IPS DF 4.7 (cell line): ENCODE measurements at regions not wholly inside any gene's neighbourhood (a gene's known extent, or its start where the extent isn't known, plus 50 kb on each side); places are given as distances from the start of the nearest gene placed in this dataset.
A peak's percentile ranks its signal among the peaks of the same experiment; 100 is the strongest.
"Not testable (repeated sequence)": the region's sequence is repeated elsewhere in the genome, so short reads cannot be mapped to it uniquely, and the experiment has no call there.

Experiments used
- DNase-seq: peaks from one replicate; pipeline ENCODE4 v3.0.0-alpha.2; 2013; ENCODE audit warnings: low spot score; ENCODE audit errors: extremely low read depth

- no peak for DNase-seq
Observed at GRCh38 chr13:70795484-70795883, 687.2 kb upstream of the KLHL1 start.

GRCh38 chr13:70792121-70792520 is 683.9 kb upstream of the KLHL1 start:
- DNase-seq: no peak

DNA sequence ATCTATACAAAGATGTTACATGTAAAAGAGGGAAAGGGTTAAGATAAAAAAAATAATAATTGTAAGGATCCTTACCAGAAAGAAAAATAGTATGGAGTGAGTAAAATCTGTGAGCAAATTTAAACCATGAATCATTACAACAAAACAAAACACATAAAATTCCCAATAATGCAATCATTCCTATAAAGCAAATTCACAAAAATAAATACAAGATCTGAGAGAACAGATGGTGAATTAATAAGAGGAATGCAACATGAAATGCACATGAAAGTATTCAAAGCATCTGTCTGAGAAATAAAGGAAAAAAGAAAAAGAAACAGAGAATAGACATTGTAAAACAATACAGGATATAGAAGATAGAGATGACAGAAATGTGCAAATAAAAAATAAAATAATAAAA is 681.5 kb upstream of the KLHL1 start:
- DNase-seq: no peak

GRCh38 chr13:70788074-70788473 is 679.8 kb upstream of the KLHL1 start:
- DNase-seq: no peak

DNA sequence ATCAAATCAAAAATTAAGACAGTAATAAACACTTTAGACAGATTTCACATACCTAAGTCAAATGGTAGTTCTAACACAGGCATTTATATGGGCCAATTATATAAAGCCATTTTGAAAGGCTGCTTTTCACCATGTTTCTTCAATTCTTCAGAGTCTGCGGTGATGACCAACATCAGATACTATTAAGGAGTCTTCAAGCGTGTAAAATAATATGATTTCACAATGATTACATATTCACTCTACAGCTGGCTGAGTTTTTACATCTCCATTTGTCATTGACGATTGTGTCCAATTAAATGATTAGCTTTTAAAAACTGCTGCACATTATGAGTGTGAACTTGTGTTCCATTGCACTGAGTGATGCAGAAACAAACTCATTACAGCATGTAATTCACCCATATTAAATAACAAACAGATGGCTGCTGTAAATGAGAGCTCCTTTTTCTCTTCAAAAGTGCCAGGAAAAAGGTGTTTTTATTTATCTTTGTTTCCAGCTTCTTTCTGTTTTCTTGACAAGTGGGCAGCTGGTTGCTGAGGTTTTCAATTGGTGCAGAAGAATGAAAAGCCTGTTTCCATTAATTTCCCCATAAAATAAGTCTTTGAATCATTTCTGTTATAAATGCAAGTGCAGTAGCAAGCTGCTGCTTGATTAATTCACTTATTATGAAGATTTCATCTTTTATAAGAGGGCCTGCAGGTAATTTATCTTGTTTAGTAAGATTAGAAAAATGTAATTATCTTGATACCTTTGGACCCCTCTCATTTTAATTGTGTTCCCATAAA is 676.1 kb upstream of the KLHL1 start:
- DNase-seq: no peak

- no peak for DNase-seq
Observed at GRCh38 chr13:70769817-70770216, 661.6 kb upstream of the KLHL1 start.

GRCh38 chr13:70758932-70759331 is 650.7 kb upstream of the KLHL1 start:
- no peak for DNase-seq

- DNase-seq: no peak
Observed at GRCh38 chr13:70756088-70756487, 647.8 kb upstream of the KLHL1 start.

DNA sequence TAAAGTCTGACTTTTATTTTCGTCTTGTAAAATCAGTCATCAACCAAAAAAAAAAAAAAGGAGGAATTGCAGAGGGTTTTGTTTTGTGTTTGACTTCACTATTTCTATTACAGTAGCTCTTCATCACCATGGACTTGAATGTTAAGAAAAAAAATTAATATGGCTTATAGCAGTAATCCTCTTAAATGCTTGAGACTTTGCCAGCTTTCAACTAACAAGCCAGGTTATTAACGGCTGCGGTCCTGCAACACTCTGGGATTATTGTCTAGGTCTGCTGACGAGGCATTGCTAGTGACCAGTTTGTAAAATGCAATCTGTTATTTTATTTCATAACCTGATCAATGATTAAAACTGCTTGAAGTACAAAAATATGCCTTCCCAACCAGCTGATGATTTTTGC is 647.2 kb upstream of the KLHL1 start:
- no peak for DNase-seq

- DNase-seq: no peak
Observed at GRCh38 chr13:70747262-70747661, 639.0 kb upstream of the KLHL1 start.

DNA sequence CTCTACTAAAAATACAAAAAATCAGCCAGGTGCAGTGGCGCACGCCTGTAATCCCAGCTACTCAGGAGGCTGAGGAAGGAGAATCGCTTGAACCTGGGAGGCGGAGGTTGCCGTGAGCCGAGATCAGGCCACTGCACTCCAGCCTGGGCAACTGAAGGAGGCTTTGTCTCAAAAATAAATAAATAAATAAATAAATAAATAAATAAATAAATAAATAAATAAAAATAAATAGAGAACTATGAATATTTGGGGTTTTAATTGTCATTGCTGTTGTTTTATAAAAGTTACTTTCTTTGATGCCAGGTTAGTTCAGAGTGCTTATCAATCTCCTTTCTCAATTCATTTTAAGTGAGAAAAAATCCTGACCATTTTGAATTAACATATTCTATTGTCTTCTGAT is 638.2 kb upstream of the KLHL1 start:
- DNase-seq: not testable (repeated sequence)

DNA sequence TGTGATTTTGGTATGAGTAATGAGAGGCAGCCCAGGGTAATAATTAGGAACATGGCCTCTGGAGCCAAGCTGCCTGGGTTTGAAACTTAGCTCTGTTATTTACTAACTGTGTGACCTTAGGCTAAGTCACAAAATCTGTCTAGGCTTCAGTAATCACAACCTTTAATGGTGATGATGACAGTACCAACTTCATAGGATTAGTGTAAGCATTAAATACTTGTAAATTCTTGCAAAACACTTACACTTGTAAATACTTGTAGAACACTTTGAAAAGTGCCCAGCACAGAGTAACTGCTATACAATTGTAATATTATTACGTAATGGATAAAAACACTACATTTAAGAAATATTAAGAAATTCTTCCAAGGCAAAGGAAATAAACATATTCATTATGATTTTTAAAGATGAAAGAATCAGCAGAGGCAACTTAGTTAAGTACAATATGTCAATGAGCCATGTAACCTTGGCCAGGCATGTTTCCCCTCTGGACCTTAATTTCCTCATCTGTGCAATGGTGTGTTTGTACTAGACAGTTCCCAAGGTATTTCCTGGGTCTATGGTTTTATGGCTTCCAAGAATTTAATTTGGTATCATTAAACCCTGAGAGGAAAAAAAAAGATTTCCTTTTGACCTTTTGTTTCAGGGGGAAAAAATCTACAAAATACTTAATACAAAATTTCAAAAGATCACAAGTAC is 628.5 kb upstream of the KLHL1 start:
- DNase-seq: no peak

- no peak for DNase-seq
Observed at GRCh38 chr13:70732611-70733010, 624.4 kb upstream of the KLHL1 start.

GRCh38 chr13:70729369-70729768 is 621.1 kb upstream of the KLHL1 start:
- DNase-seq: no peak

DNA sequence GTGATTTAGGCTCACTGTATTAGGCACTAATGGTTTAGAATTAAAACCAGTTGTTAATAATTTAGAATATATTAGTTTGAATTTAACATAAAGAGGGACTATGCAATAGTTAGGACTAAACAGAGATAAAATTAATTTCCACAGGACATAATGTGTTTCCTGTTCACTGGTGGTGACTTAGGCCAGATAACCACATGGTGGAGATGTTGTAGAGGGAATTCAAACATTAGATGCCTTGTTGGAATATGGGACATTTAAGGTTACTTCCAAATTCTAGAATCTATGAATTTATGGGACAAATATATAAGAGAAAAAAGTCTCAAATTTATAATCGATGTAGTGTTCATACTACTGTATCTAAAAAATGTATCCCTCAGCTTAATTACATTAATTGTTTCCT is 615.5 kb upstream of the KLHL1 start:
- DNase-seq: no peak

DNA sequence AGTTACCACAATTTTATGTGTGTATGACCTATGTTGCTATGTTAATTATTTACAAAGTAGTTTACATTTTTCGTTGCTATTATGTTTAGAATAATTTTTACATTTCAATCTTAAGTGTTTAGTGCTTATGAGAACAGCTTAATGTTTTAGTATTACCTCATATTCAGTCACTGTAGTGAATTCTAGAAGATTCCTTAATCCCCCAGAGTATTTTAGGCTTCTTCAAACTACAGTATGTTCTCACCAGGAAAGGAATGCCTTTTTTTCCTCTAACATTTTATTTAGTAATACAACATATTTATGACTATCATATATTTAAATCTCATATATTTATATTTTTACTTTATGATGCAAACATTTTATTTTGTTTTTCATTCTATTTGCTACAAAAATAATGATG is 612.1 kb upstream of the KLHL1 start:
- no peak for DNase-seq

DNA sequence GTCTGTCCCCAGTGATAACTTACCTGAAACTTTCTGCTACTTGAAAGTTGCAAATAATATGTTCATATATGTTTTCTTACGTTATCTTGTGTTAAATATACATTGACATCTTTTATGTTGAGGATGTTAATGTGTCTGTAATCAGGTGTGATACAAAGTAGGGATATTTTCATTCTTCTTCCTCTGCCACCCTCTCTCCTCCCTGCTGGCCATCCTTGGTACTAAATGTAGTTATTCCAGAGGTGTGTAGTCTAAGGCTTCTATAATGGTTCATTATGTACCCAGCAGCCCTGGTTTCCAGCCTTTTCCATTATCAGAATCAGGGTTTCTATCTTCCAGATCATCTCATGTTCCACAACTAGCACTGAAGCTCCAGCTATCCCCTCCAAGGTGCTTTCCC is 606.7 kb upstream of the KLHL1 start:
- DNase-seq: no peak

DNA sequence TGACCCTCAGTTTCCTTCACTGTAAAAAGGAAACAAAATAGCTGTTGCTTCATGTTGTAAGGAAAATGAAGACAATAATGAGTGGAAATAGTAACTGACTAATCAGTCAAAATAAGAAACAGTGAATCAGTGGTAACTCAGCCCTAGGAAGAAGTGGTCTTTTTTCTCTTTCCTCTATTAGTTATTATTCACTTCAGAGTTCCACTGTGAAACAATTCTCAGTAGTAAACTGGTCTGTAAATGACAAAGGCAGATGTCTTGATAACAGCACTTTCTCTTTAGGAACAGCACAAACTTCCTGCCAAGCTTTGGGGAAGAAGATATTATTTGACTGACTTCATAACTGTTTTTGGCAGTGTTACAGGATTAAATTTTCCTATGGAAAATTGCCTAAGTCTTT is 600.5 kb upstream of the KLHL1 start:
- no peak for DNase-seq

DNA sequence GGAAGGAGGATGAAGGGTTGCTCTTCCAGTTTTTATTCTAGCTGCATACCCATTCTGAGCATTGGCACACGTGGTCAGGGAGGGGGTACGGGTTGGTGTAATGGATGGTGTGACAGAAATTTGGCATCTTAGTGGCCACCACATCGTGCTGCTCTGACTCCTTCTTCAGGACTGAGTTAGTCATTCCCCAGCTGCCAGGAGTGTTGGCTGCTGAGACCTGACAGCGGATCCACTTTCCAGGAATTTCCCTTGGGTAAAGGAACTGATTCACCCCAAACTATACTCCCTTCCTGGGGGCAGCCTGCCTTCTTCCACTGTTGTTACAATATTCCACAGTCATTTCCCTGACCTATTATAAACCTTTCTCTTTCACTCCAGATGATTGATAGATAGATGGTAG is 595.5 kb upstream of the KLHL1 start:
- DNase-seq: no peak

DNA sequence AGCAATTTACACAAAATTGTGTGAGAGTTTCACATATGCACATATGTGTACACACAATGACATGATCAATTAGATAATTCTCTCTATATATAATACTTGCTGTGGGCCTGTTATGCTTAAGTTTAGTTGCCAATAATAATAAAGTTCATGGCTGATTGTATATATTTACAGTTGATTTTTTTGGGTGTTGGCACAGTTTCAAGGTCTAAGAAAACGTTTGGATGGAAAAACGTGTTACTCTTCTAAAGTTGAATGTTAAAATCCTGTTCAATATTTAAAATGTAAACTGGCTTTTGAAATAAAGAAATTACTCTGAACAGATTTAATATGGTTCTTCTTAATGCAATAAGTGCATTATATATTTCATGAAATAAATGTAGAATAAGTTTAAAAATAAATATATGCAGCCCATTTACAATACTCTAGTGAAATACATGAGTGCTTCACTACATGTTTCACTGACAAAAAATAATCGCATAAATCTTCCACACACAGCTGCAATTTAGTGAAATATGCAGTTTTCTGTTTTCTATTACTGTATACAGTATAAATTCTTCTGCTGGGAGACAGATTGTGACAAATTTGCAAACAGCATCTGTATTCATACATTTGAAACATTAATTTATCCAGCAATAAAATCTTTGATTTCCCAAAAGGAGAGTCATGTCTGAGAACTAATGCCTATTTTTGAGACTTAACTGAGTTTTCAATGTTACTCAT is 586.9 kb upstream of the KLHL1 start:
- DNase-seq: no peak

DNA sequence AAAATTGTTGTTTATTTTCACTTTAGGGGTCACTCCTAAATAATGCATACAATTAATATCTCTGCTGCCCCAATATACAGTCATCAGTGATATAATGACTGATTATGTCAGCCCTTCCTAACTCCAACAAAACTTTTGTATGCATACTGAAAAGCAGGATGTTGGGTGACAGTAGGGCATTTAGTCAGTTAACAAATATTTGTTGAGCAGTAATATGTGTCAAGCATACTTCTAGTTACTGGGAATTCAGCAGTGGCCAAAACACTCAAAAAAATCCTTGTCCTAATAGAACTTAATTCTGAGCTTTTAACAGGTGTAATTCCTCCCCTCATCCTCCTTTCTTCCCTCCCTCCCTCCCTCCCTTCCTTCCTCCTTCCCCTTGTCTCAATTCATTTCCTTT is 560.7 kb upstream of the KLHL1 start:
- no peak for DNase-seq

DNA sequence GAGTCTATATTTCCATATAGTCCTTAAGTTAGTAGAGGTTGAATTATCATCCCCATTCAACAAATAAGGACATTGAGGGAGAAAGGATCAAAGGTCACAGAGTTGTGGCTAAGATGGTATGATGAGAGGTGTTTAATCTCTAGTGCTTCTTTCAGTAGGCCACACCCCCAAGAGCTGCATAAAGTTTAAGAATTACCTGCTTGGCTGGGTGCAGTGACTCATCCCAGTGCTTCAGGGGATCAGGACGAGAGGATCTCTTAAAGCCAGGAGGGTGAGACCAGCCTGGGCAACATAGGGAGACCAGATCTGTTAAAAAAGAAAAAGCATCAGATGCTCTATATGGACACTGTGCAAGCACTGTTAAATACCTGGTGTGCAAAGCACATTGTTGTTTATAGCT is 560.0 kb upstream of the KLHL1 start:
- DNase-seq: peak; percentile 9
